H1 (cell line): ENCODE measurements at regions not wholly inside any gene's neighbourhood (a gene's known extent, or its start where the extent isn't known, plus 50 kb on each side); places are given as distances from the start of the nearest gene placed in this dataset.

Source experiments
- BACH1 ChIP-seq: IDR thresholded peaks from 2 replicates; pipeline ENCODE4 v1.6.1; 2012; ENCODE audit warnings: low read length, improper control_type of control experiment
- PHF8 ChIP-seq: fragments of 200-600 bp; sonication (generic); conservative IDR thresholded peaks from 2 replicates; pipeline ENCODE4 v1.7.1; 2012; ENCODE audit warnings: low read depth, mild to moderate bottlenecking, inconsistent platforms, low read length, moderate library complexity
- POLR2AphosphoS5 ChIP-seq: IDR thresholded peaks from 2 replicates; pipeline ENCODE4 v1.6.1; 2011; ENCODE audit warnings: low read depth, low read length
- YY1 ChIP-seq: IDR thresholded peaks from 2 replicates; pipeline ENCODE4 v1.6.1; 2011; ENCODE audit warnings: low read depth, mild to moderate bottlenecking, low read length
- TF ChIP-seq, protein P1 (sequence below): fragments of 300-600 bp; sonication (generic); IDR thresholded peaks from 2 replicates; pipeline ENCODE4 v1.7.1; 2012; ENCODE audit warnings: low read length, moderate library complexity, mild to moderate bottlenecking, inconsistent platforms; ENCODE audit not compliant: insufficient replicate concordance
- TF ChIP-seq, protein P2 (sequence below), 3 experiments: IDR thresholded peaks; 1 replicate in 2 of 3; 2 replicates in 1 of 3; pipeline versions ENCODE4 v1.5.1 to v1.6.1; 2011; ENCODE audit warnings: low read length in 3 of 3, mild to moderate bottlenecking in 3 of 3, inconsistent platforms in 2 of 3, low read depth in 1 of 3, moderate library complexity in 1 of 3; ENCODE audit not compliant: insufficient read depth in 1 of 3; ENCODE audit errors: control extremely low read depth in 1 of 3

GRCh38 chr2:184197413-184197812 is 400.9 kb upstream of the ZNF804A start:
- TF ChIP-seq POLR2AphosphoS5 (no peak), YY1 (no peak), PHF8 (no peak), BACH1 (no peak)
- TF ChIP-seq, protein P1, sequence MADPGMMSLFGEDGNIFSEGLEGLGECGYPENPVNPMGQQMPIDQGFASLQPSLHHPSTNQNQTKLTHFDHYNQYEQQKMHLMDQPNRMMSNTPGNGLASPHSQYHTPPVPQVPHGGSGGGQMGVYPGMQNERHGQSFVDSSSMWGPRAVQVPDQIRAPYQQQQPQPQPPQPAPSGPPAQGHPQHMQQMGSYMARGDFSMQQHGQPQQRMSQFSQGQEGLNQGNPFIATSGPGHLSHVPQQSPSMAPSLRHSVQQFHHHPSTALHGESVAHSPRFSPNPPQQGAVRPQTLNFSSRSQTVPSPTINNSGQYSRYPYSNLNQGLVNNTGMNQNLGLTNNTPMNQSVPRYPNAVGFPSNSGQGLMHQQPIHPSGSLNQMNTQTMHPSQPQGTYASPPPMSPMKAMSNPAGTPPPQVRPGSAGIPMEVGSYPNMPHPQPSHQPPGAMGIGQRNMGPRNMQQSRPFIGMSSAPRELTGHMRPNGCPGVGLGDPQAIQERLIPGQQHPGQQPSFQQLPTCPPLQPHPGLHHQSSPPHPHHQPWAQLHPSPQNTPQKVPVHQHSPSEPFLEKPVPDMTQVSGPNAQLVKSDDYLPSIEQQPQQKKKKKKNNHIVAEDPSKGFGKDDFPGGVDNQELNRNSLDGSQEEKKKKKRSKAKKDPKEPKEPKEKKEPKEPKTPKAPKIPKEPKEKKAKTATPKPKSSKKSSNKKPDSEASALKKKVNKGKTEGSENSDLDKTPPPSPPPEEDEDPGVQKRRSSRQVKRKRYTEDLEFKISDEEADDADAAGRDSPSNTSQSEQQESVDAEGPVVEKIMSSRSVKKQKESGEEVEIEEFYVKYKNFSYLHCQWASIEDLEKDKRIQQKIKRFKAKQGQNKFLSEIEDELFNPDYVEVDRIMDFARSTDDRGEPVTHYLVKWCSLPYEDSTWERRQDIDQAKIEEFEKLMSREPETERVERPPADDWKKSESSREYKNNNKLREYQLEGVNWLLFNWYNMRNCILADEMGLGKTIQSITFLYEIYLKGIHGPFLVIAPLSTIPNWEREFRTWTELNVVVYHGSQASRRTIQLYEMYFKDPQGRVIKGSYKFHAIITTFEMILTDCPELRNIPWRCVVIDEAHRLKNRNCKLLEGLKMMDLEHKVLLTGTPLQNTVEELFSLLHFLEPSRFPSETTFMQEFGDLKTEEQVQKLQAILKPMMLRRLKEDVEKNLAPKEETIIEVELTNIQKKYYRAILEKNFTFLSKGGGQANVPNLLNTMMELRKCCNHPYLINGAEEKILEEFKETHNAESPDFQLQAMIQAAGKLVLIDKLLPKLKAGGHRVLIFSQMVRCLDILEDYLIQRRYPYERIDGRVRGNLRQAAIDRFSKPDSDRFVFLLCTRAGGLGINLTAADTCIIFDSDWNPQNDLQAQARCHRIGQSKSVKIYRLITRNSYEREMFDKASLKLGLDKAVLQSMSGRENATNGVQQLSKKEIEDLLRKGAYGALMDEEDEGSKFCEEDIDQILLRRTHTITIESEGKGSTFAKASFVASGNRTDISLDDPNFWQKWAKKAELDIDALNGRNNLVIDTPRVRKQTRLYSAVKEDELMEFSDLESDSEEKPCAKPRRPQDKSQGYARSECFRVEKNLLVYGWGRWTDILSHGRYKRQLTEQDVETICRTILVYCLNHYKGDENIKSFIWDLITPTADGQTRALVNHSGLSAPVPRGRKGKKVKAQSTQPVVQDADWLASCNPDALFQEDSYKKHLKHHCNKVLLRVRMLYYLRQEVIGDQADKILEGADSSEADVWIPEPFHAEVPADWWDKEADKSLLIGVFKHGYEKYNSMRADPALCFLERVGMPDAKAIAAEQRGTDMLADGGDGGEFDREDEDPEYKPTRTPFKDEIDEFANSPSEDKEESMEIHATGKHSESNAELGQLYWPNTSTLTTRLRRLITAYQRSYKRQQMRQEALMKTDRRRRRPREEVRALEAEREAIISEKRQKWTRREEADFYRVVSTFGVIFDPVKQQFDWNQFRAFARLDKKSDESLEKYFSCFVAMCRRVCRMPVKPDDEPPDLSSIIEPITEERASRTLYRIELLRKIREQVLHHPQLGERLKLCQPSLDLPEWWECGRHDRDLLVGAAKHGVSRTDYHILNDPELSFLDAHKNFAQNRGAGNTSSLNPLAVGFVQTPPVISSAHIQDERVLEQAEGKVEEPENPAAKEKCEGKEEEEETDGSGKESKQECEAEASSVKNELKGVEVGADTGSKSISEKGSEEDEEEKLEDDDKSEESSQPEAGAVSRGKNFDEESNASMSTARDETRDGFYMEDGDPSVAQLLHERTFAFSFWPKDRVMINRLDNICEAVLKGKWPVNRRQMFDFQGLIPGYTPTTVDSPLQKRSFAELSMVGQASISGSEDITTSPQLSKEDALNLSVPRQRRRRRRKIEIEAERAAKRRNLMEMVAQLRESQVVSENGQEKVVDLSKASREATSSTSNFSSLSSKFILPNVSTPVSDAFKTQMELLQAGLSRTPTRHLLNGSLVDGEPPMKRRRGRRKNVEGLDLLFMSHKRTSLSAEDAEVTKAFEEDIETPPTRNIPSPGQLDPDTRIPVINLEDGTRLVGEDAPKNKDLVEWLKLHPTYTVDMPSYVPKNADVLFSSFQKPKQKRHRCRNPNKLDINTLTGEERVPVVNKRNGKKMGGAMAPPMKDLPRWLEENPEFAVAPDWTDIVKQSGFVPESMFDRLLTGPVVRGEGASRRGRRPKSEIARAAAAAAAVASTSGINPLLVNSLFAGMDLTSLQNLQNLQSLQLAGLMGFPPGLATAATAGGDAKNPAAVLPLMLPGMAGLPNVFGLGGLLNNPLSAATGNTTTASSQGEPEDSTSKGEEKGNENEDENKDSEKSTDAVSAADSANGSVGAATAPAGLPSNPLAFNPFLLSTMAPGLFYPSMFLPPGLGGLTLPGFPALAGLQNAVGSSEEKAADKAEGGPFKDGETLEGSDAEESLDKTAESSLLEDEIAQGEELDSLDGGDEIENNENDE = no peak
- TF ChIP-seq, protein P2, sequence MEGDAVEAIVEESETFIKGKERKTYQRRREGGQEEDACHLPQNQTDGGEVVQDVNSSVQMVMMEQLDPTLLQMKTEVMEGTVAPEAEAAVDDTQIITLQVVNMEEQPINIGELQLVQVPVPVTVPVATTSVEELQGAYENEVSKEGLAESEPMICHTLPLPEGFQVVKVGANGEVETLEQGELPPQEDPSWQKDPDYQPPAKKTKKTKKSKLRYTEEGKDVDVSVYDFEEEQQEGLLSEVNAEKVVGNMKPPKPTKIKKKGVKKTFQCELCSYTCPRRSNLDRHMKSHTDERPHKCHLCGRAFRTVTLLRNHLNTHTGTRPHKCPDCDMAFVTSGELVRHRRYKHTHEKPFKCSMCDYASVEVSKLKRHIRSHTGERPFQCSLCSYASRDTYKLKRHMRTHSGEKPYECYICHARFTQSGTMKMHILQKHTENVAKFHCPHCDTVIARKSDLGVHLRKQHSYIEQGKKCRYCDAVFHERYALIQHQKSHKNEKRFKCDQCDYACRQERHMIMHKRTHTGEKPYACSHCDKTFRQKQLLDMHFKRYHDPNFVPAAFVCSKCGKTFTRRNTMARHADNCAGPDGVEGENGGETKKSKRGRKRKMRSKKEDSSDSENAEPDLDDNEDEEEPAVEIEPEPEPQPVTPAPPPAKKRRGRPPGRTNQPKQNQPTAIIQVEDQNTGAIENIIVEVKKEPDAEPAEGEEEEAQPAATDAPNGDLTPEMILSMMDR (IDR thresholded peaks at IDR 0.05; ENCODE audit: control extremely low read depth in 1 of 3, insufficient read depth in 1 of 3, low read depth in 1 of 3, low read length in 3 of 3) = no peak
